IMR-90 (cell line): ENCODE measurements at regions not wholly inside any gene's neighbourhood (a gene's known extent, or its start where the extent isn't known, plus 50 kb on each side); places are given as distances from the start of the nearest gene placed in this dataset.

Experiments
- ATAC-seq: fragments of 200-7000 bp; cut with Tn5 transposase; 2 replicates; pipeline ENCODE4 v1.9.1; 2020; ENCODE audit warnings: low read depth, mild to moderate bottlenecking, moderate library complexity
- BruUV-seq: library from RNA; stranded (reverse); fragments of 400-500 nt; replicated peaks from 2 replicates; lab custom pipeline; 2021; lab: Mats Ljungman, UMichigan
- CTCF ChIA-PET: fragments of 300-600 bp; formaldehyde crosslinking; extraction: SDS; loops from one replicate; lab custom pipeline; 2021; ENCODE audit warnings: antibody characterized with exemption; lab: Yijun Ruan, JAX
- POLR2A ChIA-PET: fragments of 300-600 bp; sonication (Branson Sonifier 250); formaldehyde crosslinking; loops from one replicate; lab custom pipeline; 2022; ENCODE audit warnings: antibody characterized with exemption; ENCODE audit not compliant: unreplicated experiment; lab: Charles Lee
- DNase-seq: peaks from one replicate; pipeline ENCODE4 v3.0.0; 2013
- H2AFZ ChIP-seq: replicated peaks from 2 replicates; pipeline ENCODE3; 2013; ENCODE audit warnings: low read length, mild to moderate bottlenecking; ENCODE audit not compliant: poor library complexity
- H2AK5ac ChIP-seq: 2 replicates; pipeline ENCODE4 v1.6.1; 2013; ENCODE audit warnings: low read depth, low read length, inconsistent platforms
- H2AK9ac ChIP-seq: replicated peaks from 2 replicates; pipeline ENCODE3; 2013; ENCODE audit warnings: mild to moderate bottlenecking, low read depth, low read length, moderate library complexity; ENCODE audit not compliant: poor library complexity
- H2BK120ac ChIP-seq: 2 replicates; pipeline ENCODE4 v1.6.1; 2013; ENCODE audit warnings: low read depth, low read length, inconsistent platforms
- H2BK15ac ChIP-seq: 3 replicates; pipeline ENCODE4 v1.6.1; 2013; ENCODE audit warnings: low read depth, low read length, inconsistent platforms
- H2BK20ac ChIP-seq: 2 replicates; pipeline ENCODE4 v1.6.1; 2013; ENCODE audit warnings: low read depth, mild to moderate bottlenecking, inconsistent platforms, low read length, moderate library complexity
- H2BK5ac ChIP-seq: 2 replicates; pipeline ENCODE4 v1.6.1; 2013; ENCODE audit warnings: mild to moderate bottlenecking, low read depth, low read length, inconsistent platforms; ENCODE audit not compliant: poor library complexity, severe bottlenecking
- H3K14ac ChIP-seq: replicated peaks from 2 replicates; pipeline ENCODE4 v1.6.1; 2013; ENCODE audit warnings: low read depth, low read length, inconsistent platforms
- H3K18ac ChIP-seq: 2 replicates; pipeline ENCODE4 v1.6.1; 2013; ENCODE audit warnings: low read depth, low read length, control low read depth
- H3K23ac ChIP-seq: 2 replicates; pipeline ENCODE4 v1.6.1; 2013; ENCODE audit warnings: low read depth, low read length, inconsistent platforms
- H3K27ac ChIP-seq: 2 replicates; pipeline ENCODE4 v1.5.1; 2013; ENCODE audit warnings: mild to moderate bottlenecking, control low read depth, low read length; ENCODE audit not compliant: insufficient read depth
- H3K27me3 ChIP-seq: 2 replicates; pipeline ENCODE4 v1.6.1; 2013; ENCODE audit warnings: low read length; ENCODE audit not compliant: control insufficient read depth, insufficient read depth
- H3K36me3 ChIP-seq: 2 replicates; pipeline ENCODE4 v1.6.1; 2013; ENCODE audit warnings: low read length, mixed read lengths; ENCODE audit not compliant: control insufficient read depth, insufficient read depth
- H3K4ac ChIP-seq: 2 replicates; pipeline ENCODE4 v1.6.1; 2013; ENCODE audit warnings: low read depth, low read length, inconsistent platforms
- H3K4me1 ChIP-seq: 2 replicates; pipeline ENCODE4 v1.6.1; 2013; ENCODE audit warnings: low read length, mixed read lengths; ENCODE audit not compliant: control insufficient read depth, insufficient read depth
- H3K4me2 ChIP-seq: 2 replicates; pipeline ENCODE4 v1.6.1; 2013; ENCODE audit warnings: low read depth, mild to moderate bottlenecking, control low read depth, low read length, moderate library complexity
- H3K4me3 ChIP-seq: 2 replicates; pipeline ENCODE4 v1.5.1; 2013; ENCODE audit warnings: low read depth, mild to moderate bottlenecking, control low read depth, low read length, moderate library complexity; ENCODE audit not compliant: insufficient read depth
- H3K56ac ChIP-seq: 2 replicates; pipeline ENCODE4 v1.6.1; 2013; ENCODE audit warnings: low read length, inconsistent platforms; ENCODE audit not compliant: insufficient read depth; ENCODE audit errors: extremely low read depth
- H3K79me1 ChIP-seq, 2 experiments: 2 replicates each; pipeline ENCODE4 v1.6.1; 2013; ENCODE audit warnings: low read length in 2 of 2, inconsistent platforms in 1 of 2, low read depth in 1 of 2
- H3K9ac ChIP-seq: 2 replicates; pipeline ENCODE4 v1.6.1; 2013; ENCODE audit warnings: low read depth, low read length, control low read depth
- H3K9me1 ChIP-seq: 2 replicates; pipeline ENCODE4 v1.6.1; 2013; ENCODE audit warnings: low read length, inconsistent platforms; ENCODE audit not compliant: insufficient read depth
- H3K9me3 ChIP-seq: 2 replicates; pipeline ENCODE4 v1.6.1; 2013; ENCODE audit warnings: low read length; ENCODE audit not compliant: control insufficient read depth, insufficient read depth
- H4K20me1 ChIP-seq: 2 replicates; pipeline ENCODE4 v1.6.1; 2013; ENCODE audit warnings: low read length, inconsistent platforms; ENCODE audit not compliant: insufficient read depth
- H4K5ac ChIP-seq: 2 replicates; pipeline ENCODE4 v1.6.1; 2013; ENCODE audit warnings: mild to moderate bottlenecking, low read depth, low read length, control low read depth
- H4K8ac ChIP-seq, 2 experiments: 2 replicates each; pipeline ENCODE4 v1.6.1; 2013; ENCODE audit warnings: low read depth in 2 of 2, low read length in 2 of 2, control low read depth in 1 of 2, inconsistent platforms in 1 of 2
- H4K91ac ChIP-seq: 2 replicates; pipeline ENCODE4 v1.6.1; 2013; ENCODE audit warnings: low read depth, low read length, inconsistent platforms; ENCODE audit not compliant: insufficient read depth
- BHLHE40 ChIP-seq: fragments of 150-350 bp; IDR thresholded peaks from 2 replicates; pipeline ENCODE4 v1.6.1; 2016; ENCODE audit warnings: mild to moderate bottlenecking, low read depth, low read length
- NFE2L2 ChIP-seq: fragments of 150-350 bp; IDR thresholded peaks from 2 replicates; pipeline ENCODE4 v1.6.1; 2016; ENCODE audit warnings: low read depth, mild to moderate bottlenecking, low read length
- RAD21 ChIP-seq: IDR thresholded peaks from 2 replicates; pipeline ENCODE4 v1.6.1; 2012; ENCODE audit warnings: low read length, improper control_type of control experiment
- WGBS, 2 experiments: methylation state at CpG; one replicate each; pipeline versions ENCODE4 v1.1.5 to v1.1.7; 2013; ENCODE audit warnings: missing lambda C conversion rate in 2 of 2; ENCODE audit not compliant: insufficient read length in 1 of 2; ENCODE audit errors: extremely low coverage in 2 of 2; 5-methylcytosine and 5-hydroxymethylcytosine counted together
- dilution Hi-C: fragments of 300-500 bp; cut with HindIII; formaldehyde crosslinking; loops from one replicate; pipeline ENCODE4 v1.14.3; 2018; ENCODE audit warnings: low sequenced_read_pairs; ENCODE audit not compliant: unreplicated experiment
- in situ Hi-C: fragments of 300-500 bp; cut with MboI; formaldehyde crosslinking; loops from 3 replicates; pipeline ENCODE4 v1.14.3; 2019; ENCODE audit warnings: low sequenced_read_pairs, inconsistent platforms, mixed read lengths
- intact Hi-C: fragments of 100-400 bp; cut with micrococcal nuclease; formaldehyde crosslinking; loops from 2 replicates; pipeline ENCODE4 v1.10.0; 2022

DNA sequence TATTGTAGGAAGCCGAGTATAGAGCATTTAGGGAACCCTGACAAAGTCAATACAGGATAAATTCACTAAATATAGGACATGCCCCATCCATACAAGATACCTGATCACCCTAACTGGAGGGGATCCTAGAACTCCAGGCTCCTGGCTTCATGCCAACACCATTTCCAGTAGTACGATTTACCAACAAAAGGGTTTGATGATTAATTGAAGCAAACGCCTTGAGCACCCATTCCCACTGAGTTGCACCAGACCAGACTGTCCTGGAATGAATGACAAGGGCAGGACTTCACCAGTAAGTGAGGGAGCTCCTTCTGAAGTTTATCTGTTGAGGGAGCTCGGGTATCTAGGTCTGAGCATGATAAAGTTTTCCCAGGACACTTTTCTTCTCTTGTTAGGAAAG lies 327.2 kb upstream of the MSX2 start:
- ChIA-PET CTCF (interaction anchor here (0.6 to 1.6 kb wide), 4 partner anchors 22 to 513 kb away, joined by 3 to 6 read pairs (median 4); no protein-coding TSS in a partner anchor), POLR2A (no interaction called here)
- Histone ChIP-seq H3K23ac (no peak overlapping the region), H3K4me3 (no peak overlapping the region), H4K91ac (no peak overlapping the region), H2AK9ac (no peak overlapping the region), H2AFZ (no peak overlapping the region), H3K4me2 (no peak overlapping the region), H2AK5ac (no peak overlapping the region), H3K9me3 (no peaks in the 10 kb centered on the region), H3K27me3 (peaks cover 19% of the 10 kb centered on the region), H3K4ac (no peak overlapping the region), H3K18ac (no peak overlapping the region), H3K9ac (no peak overlapping the region), H4K20me1 (no peaks in the 10 kb centered on the region), H3K27ac (no peak overlapping the region), H3K14ac (no peak overlapping the region), H3K56ac (no peak overlapping the region), H3K79me1 (no peaks in the 10 kb centered on the region), H3K36me3 (no peaks in the 10 kb centered on the region), H2BK120ac (no peak overlapping the region), H2BK15ac (no peak overlapping the region), H3K9me1 (no peaks in the 10 kb centered on the region; the same call in 1 of the 2 replicates), H2BK5ac (no peak overlapping the region), H3K4me1 (no peaks in the 10 kb centered on the region), H4K5ac (no peak overlapping the region), H4K8ac (no peak overlapping the region), H2BK20ac (no peak overlapping the region)
- dilution Hi-C loops = no loop called here
- no CpG with 5 or more reads among the region's 4 CpGs for WGBS, 2 experiments
- in situ Hi-C loops = no loop called here
- TF ChIP-seq BHLHE40 = no peak
- no peak for TF ChIP-seq RAD21
- TF ChIP-seq NFE2L2 = no peak
- ATAC-seq (no peak), DNase-seq (no peak)
- no TSS peak for BruUV-seq
- intact Hi-C loops = no loop called here
